ENCODE measurements at regions not wholly inside any gene's neighbourhood (a gene's known extent, or its start where the extent isn't known, plus 50 kb on each side); places are given as distances from the start of the nearest gene placed in this dataset.

- no peak overlapping the region for H3K27ac ChIP-seq (ENCODE audit: low read depth in 2 of 2, low read length in 1 of 2)
- ChIA-PET CTCF (interaction anchor here (1.7 to 2.1 kb wide), 3 partner anchors 122 to 169 kb away, joined by 5 to 11 read pairs (median 9); no protein-coding TSS in a partner anchor), POLR2A (no interaction called here)
- 30% methylated on average over 3 of the region's 3 CpGs for WGBS (ENCODE audit: low lambda C conversion rate)
- no peak overlapping the region for H2AFZ ChIP-seq (ENCODE audit: low read depth)
- no peaks in the 10 kb centered on the region for H3K9me3 ChIP-seq
- no peaks in the 10 kb centered on the region for H3K4me1 ChIP-seq (ENCODE audit: control insufficient read depth in 1 of 2, insufficient read depth in 2 of 2, low read depth in 1 of 2, low read length in 1 of 2)
- no peak overlapping the region for H3K4me3 ChIP-seq (ENCODE audit: low read depth in 2 of 2, low read length in 1 of 2)
- no peaks in the 10 kb centered on the region for H3K36me3 ChIP-seq (replicated peaks in 1 of 2; ENCODE audit: control insufficient read depth in 1 of 2, insufficient read depth in 2 of 2, low read length in 1 of 2)
- no peak overlapping the region for H3K9ac ChIP-seq
- H3K4me2 ChIP-seq = no peak overlapping the region
- no peaks in the 10 kb centered on the region; the same call in 1 of the 2 replicates for H3K27me3 ChIP-seq (ENCODE audit: insufficient read depth)
- H3K9me2 ChIP-seq = no peaks in the 10 kb centered on the region
- no peaks in the 10 kb centered on the region for H3K79me2 ChIP-seq (ENCODE audit: insufficient read depth)
- DNase-seq = no peak
- TF ChIP-seq POLR2AphosphoS5 (IDR thresholded peaks at IDR 0.05; ENCODE audit: low read depth, low read length) (no peak), YY1 (IDR thresholded peaks at IDR 0.05; ENCODE audit: low read depth) (no peak), RCOR1 (IDR thresholded peaks at IDR 0.05; ENCODE audit: low read length) (no peak), SIN3A (IDR thresholded peaks at IDR 0.05; ENCODE audit: borderline replicate concordance, low read depth, low read length) (no peak), REST (IDR thresholded peaks at IDR 0.05; ENCODE audit: low read depth, low read length) (no peak), CTCF (IDR thresholded peaks at IDR 0.05) (no peak), FOSL2 (IDR thresholded peaks at IDR 0.05; ENCODE audit: borderline replicate concordance, low read depth) (no peak), FOXM1 (IDR thresholded peaks at IDR 0.05; ENCODE audit: low read depth) (no peak)
- no peaks in the 10 kb centered on the region for H4K20me1 ChIP-seq (ENCODE audit: insufficient read depth)
- H3F3A ChIP-seq (replicated peaks; ENCODE audit: insufficient read depth) = no peaks in the 10 kb centered on the region
Observed at GRCh38 chr7:26499315-26499897, 207.7 kb downstream of the SNX10 start.

GRCh38 chr7:26500749-26501352 lies 209.2 kb downstream of the SNX10 start:
- Histone ChIP-seq H3K9ac (no peak overlapping the region), H3K79me2 (ENCODE audit: insufficient read depth) (no peaks in the 10 kb centered on the region), H3K9me3 (no peaks in the 10 kb centered on the region), H2AFZ (ENCODE audit: low read depth) (no peak overlapping the region), H3F3A (replicated peaks; ENCODE audit: insufficient read depth) (no peaks in the 10 kb centered on the region), H3K9me2 (no peaks in the 10 kb centered on the region), H3K4me1 (ENCODE audit: control insufficient read depth in 1 of 2, insufficient read depth in 2 of 2, low read depth in 1 of 2, low read length in 1 of 2) (no peaks in the 10 kb centered on the region), H3K27me3 (ENCODE audit: insufficient read depth) (no peaks in the 10 kb centered on the region; the same call in 1 of the 2 replicates), H3K4me2 (no peak overlapping the region), H3K36me3 (replicated peaks in 1 of 2; ENCODE audit: control insufficient read depth in 1 of 2, insufficient read depth in 2 of 2, low read length in 1 of 2) (no peaks in the 10 kb centered on the region), H4K20me1 (ENCODE audit: insufficient read depth) (no peaks in the 10 kb centered on the region), H3K27ac (ENCODE audit: low read depth in 2 of 2, low read length in 1 of 2) (no peak overlapping the region), H3K4me3 (ENCODE audit: low read depth in 2 of 2, low read length in 1 of 2) (no peak overlapping the region; a peak in 1 of 4 replicates)
- WGBS (ENCODE audit: low lambda C conversion rate) = 17% methylated on average over 6 of the region's 6 CpGs
- ChIA-PET CTCF (interaction anchor here (0.6 to 2.4 kb wide), 45 partner anchors 9 to 660 kb away, joined by 3 to 17 read pairs (median 5); no protein-coding TSS in a partner anchor), POLR2A (no interaction called here)
- peak; percentile 55 for DNase-seq
- TF ChIP-seq SIN3A (IDR thresholded peaks at IDR 0.05; ENCODE audit: borderline replicate concordance, low read depth, low read length) (no peak), MXI1 (IDR thresholded peaks at IDR 0.05; ENCODE audit: low read depth, low read length) (no peak), CTCF (IDR thresholded peaks at IDR 0.05) (peak; percentile 65), EP300 (IDR thresholded peaks at IDR 0.05; ENCODE audit: borderline replicate concordance in 1 of 2, low read depth in 1 of 2, low read length in 1 of 2) (no peak), RCOR1 (IDR thresholded peaks at IDR 0.05; ENCODE audit: low read length) (no peak), SMC3 (IDR thresholded peaks at IDR 0.05; ENCODE audit: low read depth, low read length) (peak; percentile 55; the same call in 1 of the 2 replicates), RAD21 (IDR thresholded peaks at IDR 0.05; ENCODE audit: low read length) (peak; percentile 80)

Data from SK-N-SH (cell line).